Mucosa of gallbladder (tissue), 1 donor: ENCODE measurements at regions not wholly inside any gene's neighbourhood (a gene's known extent, or its start where the extent isn't known, plus 50 kb on each side); places are given as distances from the start of the nearest gene placed in this dataset.

Experiments used
- DNase-seq: peaks from one replicate; pipeline ENCODE4 v3.0.0-alpha.2; 2020; ENCODE audit warnings: low spot score
- donor health status: DM: no; HTN: no; CAD: no.

DNA sequence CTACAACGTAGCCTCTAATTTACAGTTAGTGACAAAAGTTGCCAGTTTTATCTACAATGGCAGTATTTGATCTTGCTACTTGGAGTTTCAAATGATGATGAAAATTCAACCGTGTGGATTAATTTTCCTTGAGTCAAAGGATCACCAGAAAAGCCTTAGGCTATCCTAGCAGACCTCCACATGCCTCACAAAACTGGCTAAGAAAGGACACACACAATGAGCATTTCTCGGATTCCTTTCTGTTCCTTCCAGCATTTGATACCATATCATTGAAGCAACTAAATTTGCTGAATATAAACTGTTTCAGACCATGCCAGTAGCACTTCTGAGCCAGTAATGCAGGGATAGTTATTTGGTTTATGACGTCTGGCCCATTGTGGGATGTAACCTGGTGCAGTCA is 587.4 kb upstream of the MDFIC2 start:
- no peak for DNase-seq

DNA sequence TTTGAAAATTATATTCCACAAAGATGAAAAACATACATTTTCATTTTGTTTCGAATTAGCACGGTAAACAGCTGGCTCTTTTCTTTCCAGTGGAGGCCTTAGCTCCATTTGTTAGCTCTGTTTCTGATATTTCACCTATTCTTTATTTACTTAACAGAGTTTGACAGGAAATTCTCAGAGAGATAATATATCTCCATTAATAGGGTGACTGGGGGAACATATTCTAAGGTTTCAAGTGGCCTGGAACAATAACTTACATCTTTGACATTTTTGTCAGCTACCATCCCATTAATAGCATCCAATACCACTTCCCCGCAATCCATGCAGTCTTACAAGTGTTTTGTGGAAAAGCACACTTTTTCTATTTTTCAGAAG is 577.6 kb upstream of the MDFIC2 start:
- DNase-seq, result no peak

DNA sequence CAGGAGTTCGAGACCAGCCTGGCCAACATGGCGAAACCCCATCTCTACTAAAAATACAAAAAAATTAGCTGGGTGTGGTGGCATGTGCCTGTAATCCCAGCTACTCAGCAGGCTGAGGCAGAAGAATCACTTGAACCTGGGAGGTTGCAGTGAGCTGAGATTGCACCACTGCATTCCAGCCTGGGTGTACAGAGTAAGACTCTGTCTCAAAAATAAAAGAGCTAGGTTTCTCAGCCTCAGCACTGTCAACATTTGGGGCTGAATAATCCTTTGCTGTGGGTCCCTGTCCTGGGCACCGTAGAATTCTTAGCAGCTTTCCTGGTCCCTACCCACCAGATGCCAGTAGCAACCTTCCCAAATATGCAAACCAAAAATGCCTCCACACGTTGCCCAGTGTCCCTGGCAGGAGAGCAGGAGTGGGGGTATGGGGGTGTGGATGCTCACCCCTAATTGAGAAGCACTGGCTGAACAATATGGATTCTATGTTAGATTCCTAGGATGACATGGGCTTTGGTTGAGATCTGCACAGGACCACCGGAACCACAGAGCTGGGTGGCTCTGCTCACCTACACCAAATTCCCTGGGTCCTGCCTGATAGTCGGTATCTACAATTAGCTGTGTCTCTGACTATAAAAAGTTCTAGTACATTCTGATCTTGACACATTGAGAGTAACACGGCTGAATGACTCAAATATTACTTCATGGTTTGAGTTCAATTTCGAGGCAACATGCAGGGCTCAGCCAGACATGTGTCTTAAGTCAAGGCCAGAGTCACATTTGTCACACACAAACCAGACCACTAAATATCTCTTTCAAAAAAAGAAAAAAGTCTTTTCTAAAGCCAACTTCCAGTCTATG is 577.0 kb upstream of the MDFIC2 start:
- no peak for DNase-seq

DNA sequence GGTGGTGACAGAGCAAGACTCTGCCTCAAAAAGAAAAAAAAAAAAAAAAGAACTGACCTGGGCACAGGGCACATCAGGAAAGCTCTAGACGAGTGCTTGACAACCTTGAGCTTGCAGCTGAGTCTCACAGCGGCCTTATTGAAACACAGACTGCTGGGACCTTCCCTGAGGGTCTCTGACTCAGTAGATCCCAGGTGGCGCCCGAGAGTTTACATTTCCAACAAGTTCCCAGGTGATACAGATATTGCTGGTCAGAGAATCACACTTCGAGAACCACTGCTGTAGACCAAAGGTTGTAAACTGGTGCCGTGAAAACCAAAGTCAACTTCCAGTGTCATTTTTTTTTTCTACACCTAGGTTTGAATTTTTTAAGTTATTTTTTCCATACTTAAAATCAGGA is 573.2 kb upstream of the MDFIC2 start:
- no peak for DNase-seq

DNA sequence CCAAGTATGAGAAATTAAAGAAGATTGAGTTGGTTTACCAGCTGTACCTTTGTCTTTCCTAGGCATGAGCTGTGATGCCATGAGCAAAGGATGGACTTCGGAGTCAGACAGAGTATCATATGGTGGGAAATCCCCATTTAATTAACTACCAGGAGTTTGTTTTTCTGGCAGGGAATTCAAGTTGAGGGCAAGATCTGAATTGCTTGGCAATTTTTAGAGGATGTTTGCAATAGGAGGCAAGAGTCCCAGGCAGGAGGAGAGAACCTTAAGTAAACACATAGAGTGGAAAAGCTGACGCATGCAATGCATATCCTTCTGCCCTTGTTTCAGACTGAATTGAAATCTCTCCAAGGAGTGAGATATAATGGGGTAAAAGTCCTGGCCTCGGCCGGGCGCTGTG is 569.7 kb upstream of the MDFIC2 start:
- no peak for DNase-seq

DNA sequence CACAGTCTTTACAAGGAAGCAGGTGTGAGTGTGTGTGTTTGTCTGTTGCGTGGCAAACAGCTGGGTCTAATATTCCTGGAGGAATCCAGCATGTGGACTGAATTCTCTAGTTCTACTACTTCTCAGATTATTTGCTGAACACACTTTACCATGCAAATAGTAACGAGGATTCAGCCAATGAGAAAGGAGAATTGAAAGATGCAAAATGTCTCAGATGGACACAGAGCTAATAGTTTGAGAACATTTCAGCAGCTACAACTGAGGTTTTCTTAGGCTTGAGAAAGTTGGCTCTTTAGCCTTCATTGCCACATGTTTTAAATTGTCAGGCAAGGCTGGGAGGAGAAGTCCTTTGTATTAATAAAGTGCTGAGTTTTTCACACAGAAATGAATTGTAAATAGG is 568.0 kb upstream of the MDFIC2 start:
- no peak for DNase-seq

DNA sequence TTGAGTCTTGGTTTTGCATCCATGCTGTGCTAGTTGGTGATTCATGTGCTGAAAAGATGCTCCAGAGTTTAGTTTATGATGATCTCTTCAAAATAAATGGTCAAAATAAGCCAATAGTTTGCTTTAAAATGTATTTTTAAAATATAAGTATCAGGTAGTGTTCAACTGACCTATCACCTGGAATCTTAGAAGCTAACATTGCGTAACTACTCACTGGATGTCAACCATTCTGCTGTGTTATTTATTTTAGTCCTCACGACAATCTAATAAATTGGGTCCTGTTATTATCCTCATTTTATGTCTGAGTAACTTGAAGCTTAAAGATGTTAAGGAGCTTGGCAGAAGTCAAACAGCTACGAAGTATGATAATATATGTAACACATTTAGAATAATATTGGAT is 563.7 kb upstream of the MDFIC2 start:
- no peak for DNase-seq

DNA sequence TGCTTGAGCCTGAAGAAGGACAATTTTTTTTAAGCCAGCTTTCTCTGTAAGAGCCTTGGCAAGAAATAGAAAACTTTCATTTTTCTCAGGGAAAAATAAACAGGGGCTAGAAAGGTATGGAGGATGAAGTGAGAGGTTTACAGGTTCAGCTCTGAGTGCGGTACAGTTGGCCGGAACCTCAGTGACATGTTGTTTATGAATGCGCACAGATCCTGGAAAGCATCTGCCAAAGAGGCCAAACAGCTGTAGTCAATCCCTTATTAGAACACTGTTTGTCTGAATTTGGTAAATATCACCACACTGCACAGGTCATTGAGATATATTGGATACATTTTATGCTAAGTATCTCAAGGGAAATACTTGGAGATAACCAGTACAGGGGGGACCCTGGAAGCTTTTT is 561.8 kb upstream of the MDFIC2 start:
- DNase-seq, result no peak

DNA sequence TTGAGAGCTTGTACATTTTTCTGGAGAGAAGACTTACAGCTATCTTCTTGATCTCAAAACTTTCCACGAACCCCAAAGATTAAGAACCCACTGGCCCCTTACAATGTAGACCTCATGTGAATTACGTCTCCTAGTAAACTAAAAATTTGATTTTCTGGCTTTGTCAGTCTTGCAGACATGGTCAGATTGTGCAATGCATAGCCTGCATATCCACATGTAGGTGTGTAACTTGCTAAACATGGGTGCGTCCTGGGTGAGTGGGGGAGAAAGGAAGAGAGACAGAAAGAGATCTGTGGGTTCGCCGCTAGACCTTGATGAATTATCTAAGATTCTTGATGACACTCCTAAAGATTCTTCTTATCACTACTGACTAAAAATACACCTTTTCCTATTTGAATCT is 561.2 kb upstream of the MDFIC2 start:
- DNase-seq, result no peak

DNA sequence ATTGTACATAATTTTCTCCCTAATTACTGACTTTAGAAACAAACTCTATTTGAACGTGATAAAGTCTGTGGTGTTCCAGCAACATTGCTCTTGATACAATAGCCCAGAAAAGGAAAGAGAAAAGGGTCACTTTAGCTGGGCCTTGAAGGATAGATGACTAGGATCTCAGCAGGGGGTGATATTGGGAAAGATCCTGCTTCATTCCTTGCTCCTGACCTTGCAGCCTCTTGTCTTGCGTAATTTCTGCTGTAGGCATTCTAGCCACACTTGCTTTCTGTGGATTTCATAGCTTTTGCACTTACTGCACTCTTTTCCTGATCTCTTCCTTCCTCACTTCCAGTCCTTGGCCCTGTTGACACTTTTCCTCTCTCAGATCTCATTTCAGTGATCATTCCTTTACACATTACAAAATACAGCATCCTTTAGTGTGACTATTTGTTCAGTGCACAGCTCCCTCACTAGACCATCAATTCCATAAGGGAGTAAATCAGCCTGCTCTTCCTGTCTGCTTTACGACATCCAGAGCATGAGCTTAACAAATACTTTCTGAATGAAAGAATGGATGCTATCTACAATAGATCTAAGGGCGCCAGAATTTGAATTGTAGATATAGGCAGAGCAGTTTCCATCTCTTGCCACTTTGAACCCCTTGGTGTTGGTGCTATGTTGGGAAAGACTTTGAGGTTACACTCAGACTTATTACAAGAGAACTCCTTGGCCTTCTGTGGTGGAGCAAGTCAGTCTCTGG is 559.6 kb upstream of the MDFIC2 start:
- DNase-seq, result no peak

DNA sequence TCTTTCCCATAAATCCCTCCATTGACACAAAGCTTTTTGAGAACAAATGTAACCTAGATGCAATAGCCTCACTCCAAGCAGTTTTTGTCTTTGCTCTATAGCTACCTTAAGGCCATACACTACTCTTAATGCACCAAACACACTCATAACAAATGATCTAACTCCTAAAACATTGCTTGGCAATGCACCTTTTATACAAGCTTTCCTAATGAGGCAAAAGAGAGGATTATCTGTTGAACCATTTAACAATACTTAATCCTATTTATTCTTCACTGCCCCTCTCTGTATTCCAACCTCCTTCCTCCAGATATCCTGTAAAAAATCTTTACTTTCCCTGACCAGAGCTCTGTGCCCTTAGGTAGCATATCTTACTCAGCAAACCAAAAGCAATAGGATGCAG is 558.1 kb upstream of the MDFIC2 start:
- no peak for DNase-seq

DNA sequence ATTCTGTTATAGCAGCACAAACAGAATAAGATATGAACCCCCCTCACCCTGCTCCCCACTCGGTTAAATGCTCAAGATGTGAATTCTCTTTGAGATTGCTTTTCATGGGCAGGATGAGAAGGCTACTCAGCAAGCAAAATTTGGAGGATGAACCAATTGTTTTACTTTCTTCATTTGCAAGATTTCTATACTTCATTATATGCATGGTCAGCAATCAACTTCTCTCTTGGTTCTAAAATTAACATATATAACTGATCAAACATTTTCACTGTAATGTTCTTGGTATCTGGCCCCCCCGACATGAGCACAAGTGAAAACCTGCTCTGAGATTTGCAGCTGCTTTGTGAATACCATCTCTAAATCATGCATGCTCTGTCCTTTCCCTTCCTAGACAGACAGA is 556.1 kb upstream of the MDFIC2 start:
- no peak for DNase-seq

DNA sequence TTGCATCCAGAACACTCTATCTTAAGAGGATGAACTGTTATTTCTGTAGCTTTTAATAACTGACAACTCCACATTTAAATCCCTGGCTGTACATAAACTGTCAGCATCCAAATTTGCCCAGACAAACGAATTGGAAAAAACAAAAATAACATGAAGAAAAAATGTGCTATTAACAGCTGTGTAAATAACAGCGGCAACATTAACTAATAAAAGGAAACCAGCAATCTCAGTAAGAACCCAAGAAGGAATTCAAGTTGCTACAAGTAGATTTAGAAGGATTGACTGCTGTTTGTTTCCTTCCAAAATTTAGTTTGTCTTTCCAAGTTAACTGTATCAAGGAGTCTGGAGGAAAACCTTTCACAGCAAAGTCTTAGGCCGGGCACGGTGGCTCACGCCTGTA is 550.6 kb upstream of the MDFIC2 start:
- DNase-seq, result no peak

DNA sequence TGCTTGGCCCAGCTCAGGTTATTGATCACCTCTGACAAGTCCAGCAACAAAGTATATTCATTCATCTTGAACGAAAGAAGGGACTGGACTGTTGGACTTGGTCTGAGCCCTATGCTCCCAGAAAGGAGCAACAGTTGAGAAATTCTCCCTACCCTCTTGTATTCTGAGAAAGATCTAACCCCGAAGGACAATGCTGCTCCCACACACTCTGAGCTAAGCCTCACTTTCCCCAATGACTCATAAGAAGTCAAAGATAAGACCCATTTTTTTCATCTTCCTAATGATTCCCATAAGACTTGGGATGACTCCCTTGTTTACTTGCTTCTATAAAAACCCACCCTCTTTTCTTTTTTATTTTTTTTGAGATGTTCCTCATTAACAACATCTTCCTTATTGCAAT is 549.4 kb upstream of the MDFIC2 start:
- DNase-seq, result no peak

DNA sequence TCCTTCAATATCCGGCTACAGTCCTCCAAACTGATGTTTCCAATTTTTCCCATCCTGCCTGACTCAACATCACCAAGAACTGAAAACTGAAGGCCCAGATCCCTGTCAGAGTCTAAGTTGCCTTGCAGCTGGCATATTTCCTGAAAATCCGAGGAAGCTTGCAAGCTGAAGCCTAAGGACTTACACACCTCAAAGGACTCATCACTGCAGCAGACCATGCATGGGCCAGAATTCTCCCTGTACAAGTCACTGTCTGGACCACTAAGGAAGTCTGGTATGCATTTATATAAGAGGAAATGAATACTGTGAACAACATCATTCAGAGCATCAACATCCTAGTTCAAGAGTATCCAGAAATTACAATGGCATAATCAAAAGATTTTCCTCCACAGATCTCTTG is 548.8 kb upstream of the MDFIC2 start:
- DNase-seq, result no peak

DNA sequence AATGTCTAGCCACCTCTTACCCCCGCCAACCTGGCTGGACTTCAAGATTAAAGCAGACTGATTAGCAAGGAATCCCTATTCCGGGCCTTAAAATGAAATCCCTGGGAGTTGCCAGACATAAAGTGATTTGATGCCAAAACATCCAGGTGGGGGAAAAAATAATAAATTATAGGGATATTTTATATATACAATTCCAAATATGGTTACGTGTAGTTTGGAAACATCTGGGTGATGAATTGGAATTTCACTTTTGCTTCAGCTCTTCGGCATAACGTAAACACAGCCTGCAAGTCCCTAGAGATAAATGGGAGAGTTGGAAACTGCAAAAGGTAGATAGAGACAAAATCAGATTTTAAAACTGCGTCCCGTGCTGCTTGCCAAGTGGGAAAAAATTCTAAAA is 545.5 kb upstream of the MDFIC2 start:
- no peak for DNase-seq

DNA sequence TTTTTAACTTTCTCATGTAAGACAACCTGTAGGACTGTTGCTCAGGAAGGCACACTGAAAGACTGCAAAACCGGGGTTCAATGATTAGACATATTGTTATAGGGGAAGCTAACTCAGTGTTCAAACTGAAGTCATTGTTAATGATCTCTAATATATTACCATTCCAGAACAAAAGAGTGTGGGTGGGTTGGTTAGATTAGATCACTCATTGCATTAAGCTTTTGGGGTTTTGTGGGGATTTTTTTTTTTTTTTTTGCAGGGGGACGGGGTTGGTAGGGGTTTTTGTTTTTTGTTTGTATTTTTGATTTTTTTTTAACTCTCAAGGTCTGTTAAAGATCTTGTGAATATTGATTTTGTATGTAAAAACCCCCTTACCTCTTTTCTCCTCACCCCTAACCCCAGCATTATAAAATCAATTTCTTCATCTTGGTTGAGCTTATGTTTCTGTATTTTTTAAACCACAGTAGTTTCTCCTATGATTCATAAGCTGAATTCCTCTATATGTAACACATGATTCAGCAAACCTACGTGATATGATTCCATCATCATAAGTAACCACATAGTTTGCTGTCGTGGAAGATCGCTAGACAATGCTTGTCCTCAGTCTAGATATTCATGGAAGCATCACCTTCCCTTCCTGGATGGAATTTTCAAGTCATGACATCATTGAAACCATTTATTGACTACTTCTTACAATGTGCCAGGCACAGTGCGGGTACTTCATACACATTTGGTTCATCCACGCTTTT is 544.1 kb upstream of the MDFIC2 start:
- no peak for DNase-seq

DNA sequence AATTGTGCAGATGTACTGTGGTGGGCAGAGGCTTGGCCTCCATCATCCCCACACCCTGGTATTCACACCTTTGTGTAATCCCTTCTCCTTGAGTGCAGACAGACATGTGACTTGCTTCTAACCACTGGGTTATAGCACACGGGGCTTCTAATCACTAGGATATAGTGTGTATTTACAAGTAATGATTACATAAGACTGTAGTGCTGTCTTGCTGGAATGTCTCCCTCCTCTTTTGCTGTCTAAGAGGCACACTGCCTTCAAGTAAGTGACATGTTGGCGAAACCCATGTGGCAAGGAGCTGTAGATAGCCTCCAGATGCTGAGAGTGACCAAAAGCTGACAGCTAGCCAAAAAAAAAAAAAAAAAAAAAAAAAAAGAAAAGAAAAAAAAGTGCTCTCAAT is 542.7 kb upstream of the MDFIC2 start:
- DNase-seq, result no peak

DNA sequence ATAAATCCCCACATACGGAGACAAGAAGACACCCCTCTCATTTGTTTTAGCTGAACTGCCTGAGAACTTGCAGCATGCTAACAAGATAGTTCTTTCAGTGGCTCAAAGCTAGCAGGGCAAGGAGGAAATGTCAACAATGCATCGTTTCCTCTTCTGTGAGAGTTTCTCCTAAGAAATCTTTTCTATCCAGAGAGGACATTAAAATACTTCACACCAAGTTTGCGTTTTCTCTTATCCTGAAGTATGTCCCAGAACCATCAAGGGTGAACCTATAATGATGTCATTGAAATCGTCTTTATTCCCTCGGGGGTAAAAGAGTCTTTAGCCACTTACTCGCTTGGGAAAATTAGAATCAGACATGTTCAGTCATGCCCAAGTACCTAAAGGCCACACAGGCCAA is 541.7 kb upstream of the MDFIC2 start:
- DNase-seq, result no peak

DNA sequence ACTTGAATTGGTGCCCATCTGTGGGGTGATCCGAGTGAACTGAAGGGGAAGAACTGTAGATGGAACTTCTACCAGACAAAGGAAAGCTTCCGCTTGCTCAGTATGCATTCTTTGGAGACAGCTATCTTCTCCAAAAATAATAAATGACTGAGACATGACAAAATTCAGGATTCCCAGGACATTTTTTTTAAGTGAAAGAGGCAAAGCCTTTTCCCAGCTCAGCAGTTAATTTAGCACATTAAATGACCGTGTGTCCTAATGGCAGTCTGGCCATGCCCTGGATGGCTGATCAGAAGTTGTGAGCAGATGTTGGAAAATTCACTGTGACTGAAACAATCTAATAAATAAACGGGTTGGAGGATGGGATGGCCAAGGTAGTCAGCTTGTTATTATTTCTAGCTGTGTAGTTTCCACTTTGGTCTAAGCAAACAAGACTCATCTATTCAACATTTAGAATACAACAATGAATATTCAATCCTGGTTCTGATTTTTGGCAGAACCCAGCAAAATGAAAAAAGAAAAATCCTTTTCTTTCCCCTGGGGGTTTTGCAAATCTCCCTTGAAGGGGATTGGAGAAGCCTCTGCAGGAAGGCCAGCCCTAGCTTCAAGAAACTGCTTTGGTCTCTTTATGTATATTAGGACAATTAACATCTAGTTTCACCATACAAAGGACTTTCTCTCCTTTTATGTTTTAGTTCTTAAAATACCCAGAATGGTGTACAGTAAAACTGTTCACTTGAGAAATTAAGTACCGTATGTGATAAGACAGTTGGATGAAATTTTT is 540.9 kb upstream of the MDFIC2 start:
- DNase-seq, result no peak

DNA sequence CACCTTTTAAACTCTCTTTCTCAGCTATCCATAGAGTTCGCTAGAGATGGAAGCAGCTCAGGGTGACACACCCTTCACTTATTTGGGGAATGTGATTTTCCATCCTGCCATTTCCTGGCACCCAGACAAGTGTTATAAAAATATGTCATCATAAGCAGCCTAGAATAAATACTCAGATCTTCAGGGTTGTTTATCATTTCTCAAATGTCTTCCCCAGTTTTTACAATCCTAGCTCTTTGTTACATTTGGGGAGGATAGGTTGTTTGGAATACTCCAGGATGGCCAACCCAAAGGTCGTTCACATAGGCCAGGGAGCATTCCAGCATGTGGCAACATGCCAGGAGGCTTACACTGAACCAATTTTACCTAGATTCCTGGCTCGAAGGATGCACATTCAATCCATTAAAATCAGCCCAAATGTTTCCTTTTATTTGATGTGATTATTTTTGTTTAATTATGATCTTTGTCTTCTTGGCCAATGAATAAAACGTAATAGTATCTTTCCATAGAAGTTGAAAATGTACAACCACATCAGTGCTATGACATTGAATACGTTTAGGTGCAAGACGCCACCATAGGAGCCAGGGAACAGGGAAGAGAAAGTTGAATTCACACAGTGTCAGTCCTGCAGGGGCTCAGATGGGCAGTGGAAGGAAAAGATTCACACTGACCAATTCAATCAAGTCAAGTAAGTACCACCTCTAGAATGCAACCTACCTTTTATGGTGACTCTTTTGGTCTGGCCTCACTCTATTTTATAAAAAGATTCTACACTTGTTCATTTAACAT is 537.7 kb upstream of the MDFIC2 start:
- no peak for DNase-seq
